ENCODE measurements at regions not wholly inside any gene's neighbourhood (a gene's known extent, or its start where the extent isn't known, plus 50 kb on each side); places are given as distances from the start of the nearest gene placed in this dataset.

DNA sequence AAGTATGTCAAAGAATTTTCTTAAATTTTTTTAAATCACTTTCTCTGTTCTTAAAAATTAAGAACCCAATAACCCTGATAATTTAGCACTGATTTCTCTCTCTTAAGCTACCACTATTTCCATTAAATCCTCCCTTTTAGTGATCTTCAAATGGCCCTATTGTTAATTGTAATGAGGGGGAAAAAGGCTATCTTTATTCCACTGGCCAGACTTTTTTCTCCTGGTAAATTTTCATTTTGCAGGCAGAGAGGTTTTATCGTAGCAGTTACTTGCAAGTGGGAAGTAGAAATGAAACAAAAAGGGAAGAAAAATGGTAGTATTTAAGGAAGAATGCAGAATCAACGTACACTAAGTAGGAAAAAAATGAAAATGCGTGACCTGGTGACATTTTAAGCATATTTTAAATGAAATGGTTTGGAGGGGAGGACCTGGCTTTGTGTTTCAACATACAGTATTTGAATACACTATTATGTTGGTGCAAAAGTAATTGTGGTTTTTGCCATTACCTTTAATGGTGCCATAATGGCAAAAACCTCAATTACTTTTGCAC lies 224.9 kb downstream of the TANC2 start:
- no peak overlapping the region for H2AFZ ChIP-seq (ENCODE audit: low read depth, low read length)
- no peak overlapping the region for H3K4me3 ChIP-seq
- no peaks in the 10 kb centered on the region for H4K20me1 ChIP-seq (replicated peaks; ENCODE audit: control insufficient read depth, insufficient read depth, low read length)
- H3K9me3 ChIP-seq (replicated peaks; ENCODE audit: control insufficient read depth, insufficient read depth, low read depth, low read length), result no peaks in the 10 kb centered on the region
- intact Hi-C loops (cut with micrococcal nuclease), result no loop called here
- ChIA-PET POLR2A (no interaction called here), CTCF (ENCODE audit: low intra/inter-chr PET ratio) (no interaction called here)
- no peak for FAIRE-seq
- BruUV-seq (replicated peaks), result no TSS peak
- WGBS (ENCODE audit: insufficient coverage, low coverage, missing lambda C conversion rate), result 42% methylated on average over 3 of the region's 3 CpGs
- no peak overlapping the region for H3K4me2 ChIP-seq (ENCODE audit: insufficient read depth, low read length)
- H3K9me1 ChIP-seq (ENCODE audit: control insufficient read depth, insufficient read depth, low read length), result no peaks in the 10 kb centered on the region
- no peak overlapping the region for H3K9ac ChIP-seq (ENCODE audit: insufficient read depth in 1 of 2, low read depth in 2 of 2, low read length in 2 of 2)
- H3K27ac ChIP-seq (ENCODE audit: extremely low read depth, low read depth, low read length), result no peak overlapping the region
- no peak for ATAC-seq
- no peaks in the 10 kb centered on the region for H3K4me1 ChIP-seq (replicated peaks in 1 of 2; ENCODE audit: control insufficient read depth in 2 of 2, insufficient read depth in 2 of 2, low read length in 2 of 2)
- no peaks in the 10 kb centered on the region for H3K79me2 ChIP-seq (ENCODE audit: control insufficient read depth, insufficient read depth, low read length)
- no peak for DNase-seq (ENCODE audit: extremely low read depth in 1 of 4, low spot score in 3 of 4)
- TF ChIP-seq, protein P1, sequence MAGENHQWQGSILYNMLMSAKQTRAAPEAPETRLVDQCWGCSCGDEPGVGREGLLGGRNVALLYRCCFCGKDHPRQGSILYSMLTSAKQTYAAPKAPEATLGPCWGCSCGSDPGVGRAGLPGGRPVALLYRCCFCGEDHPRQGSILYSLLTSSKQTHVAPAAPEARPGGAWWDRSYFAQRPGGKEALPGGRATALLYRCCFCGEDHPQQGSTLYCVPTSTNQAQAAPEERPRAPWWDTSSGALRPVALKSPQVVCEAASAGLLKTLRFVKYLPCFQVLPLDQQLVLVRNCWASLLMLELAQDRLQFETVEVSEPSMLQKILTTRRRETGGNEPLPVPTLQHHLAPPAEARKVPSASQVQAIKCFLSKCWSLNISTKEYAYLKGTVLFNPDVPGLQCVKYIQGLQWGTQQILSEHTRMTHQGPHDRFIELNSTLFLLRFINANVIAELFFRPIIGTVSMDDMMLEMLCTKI (IDR thresholded peaks at IDR 0.05; ENCODE audit: partially characterized antibody), result no peak
- TF ChIP-seq HNRNPH1 (optimal IDR thresholded peaks at IDR 0.05; ENCODE audit: low read depth, low read length) (no peak), SRSF1 (IDR thresholded peaks at IDR 0.05; ENCODE audit: low read depth, low read length) (no peak), GABPB2 (CRISPR knock-in tag; conservative IDR thresholded peaks at IDR 0.05) (no peak), TBP (optimal IDR thresholded peaks at IDR 0.05; ENCODE audit: low read depth, low read length) (no peak)
- TF ChIP-seq, protein P2, sequence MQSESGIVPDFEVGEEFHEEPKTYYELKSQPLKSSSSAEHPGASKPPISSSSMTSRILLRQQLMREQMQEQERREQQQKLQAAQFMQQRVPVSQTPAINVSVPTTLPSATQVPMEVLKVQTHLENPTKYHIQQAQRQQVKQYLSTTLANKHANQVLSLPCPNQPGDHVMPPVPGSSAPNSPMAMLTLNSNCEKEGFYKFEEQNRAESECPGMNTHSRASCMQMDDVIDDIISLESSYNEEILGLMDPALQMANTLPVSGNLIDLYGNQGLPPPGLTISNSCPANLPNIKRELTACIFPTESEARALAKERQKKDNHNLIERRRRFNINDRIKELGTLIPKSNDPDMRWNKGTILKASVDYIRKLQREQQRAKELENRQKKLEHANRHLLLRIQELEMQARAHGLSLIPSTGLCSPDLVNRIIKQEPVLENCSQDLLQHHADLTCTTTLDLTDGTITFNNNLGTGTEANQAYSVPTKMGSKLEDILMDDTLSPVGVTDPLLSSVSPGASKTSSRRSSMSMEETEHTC (IDR thresholded peaks at IDR 0.05), result no peak
- no peaks in the 10 kb centered on the region; the same call in 2 of the 3 replicates for H3K36me3 ChIP-seq (ENCODE audit: control insufficient read depth, insufficient read depth, low read length)
- no peaks in the 10 kb centered on the region for H3K27me3 ChIP-seq (ENCODE audit: control insufficient read depth in 2 of 2, insufficient read depth in 2 of 2, low read length in 2 of 2)
- in situ Hi-C loops (cut with MboI), result no loop called here
